Limb (tissue), 2 donors: ENCODE measurements at regions not wholly inside any gene's neighbourhood (a gene's known extent, or its start where the extent isn't known, plus 50 kb on each side); places are given as distances from the start of the nearest gene placed in this dataset.

Source experiments
- DNase-seq, 2 donors: peaks; one replicate each; pipeline ENCODE4 v3.0.0-alpha.2; 2016; ENCODE audit errors: extremely low spot score in 2 of 2

GRCh38 chr7:112882991-112883390 is 92.8 kb upstream of the TMEM168 start:
- DNase-seq: peak in 1 of 2 donors; percentile 23

- DNase-seq: no peak
Measured at GRCh38 chr7:112882511-112882910, 92.3 kb upstream of the TMEM168 start.

- DNase-seq: no peak
Measured at GRCh38 chr7:112882022-112882421, 91.8 kb upstream of the TMEM168 start.

GRCh38 chr7:112880818-112881418 is 90.7 kb upstream of the TMEM168 start:
- peak; percentile 12 to 42 for DNase-seq

GRCh38 chr7:112877691-112878460 is 87.7 kb upstream of the TMEM168 start:
- no peak for DNase-seq

- no peak for DNase-seq
Measured at GRCh38 chr7:112876877-112877276, 86.7 kb upstream of the TMEM168 start.

GRCh38 chr7:112874909-112875308 is 84.7 kb upstream of the TMEM168 start:
- DNase-seq: no peak

GRCh38 chr7:112873831-112874553 is 83.8 kb upstream of the TMEM168 start:
- DNase-seq: no peak

GRCh38 chr7:112869111-112869774 is 79.0 kb upstream of the TMEM168 start:
- no peak for DNase-seq

GRCh38 chr7:112868609-112869008 is 78.4 kb upstream of the TMEM168 start:
- DNase-seq: no peak

- DNase-seq: no peak
Measured at GRCh38 chr7:112866424-112866823, 76.2 kb upstream of the TMEM168 start.

GRCh38 chr7:112864380-112864779 is 74.2 kb upstream of the TMEM168 start:
- DNase-seq: no peak

GRCh38 chr7:112858838-112859237 is 68.6 kb upstream of the TMEM168 start:
- no peak for DNase-seq

- DNase-seq: no peak
Measured at GRCh38 chr7:112855227-112855626, 65.0 kb upstream of the TMEM168 start.

GRCh38 chr7:112854169-112854568 is 64.0 kb upstream of the TMEM168 start:
- no peak for DNase-seq

- no peak for DNase-seq
Measured at GRCh38 chr7:112853422-112853821, 63.2 kb upstream of the TMEM168 start.

- no peak for DNase-seq
Measured at GRCh38 chr7:112843151-112843550, 53.0 kb upstream of the TMEM168 start.
